Esophagus squamous epithelium (tissue), 5 donors: ENCODE measurements at regions not wholly inside any gene's neighbourhood (a gene's known extent, or its start where the extent isn't known, plus 50 kb on each side); places are given as distances from the start of the nearest gene placed in this dataset.
A peak's percentile ranks its signal among the peaks of the same experiment; 100 is the strongest.

Source experiments
- DNase-seq: peaks from one replicate; lab custom pipeline; 2025; lab: John Stamatoyannopoulos, UW
- H3K27ac ChIP-seq, 4 donors: fragments of 200-600 bp; sonication (generic); one replicate each; pipeline ENCODE4 v1.5.1; 2016 to 2019; ENCODE audit warnings: mild to moderate bottlenecking in 1 of 4
- H3K27me3 ChIP-seq, 4 donors: fragments of 200-600 bp; sonication (generic); 1 replicate in 3 of 4; 2 replicates in 1 of 4; pipeline versions ENCODE4 v1.5.1 to v1.6.0; 2017 to 2021; ENCODE audit warnings: antibody characterized with exemption in 1 of 4
- H3K36me3 ChIP-seq, 3 donors: fragments of 200-600 bp; sonication (generic); one replicate each; pipeline ENCODE4 v1.5.1; 2016 to 2019
- H3K4me1 ChIP-seq, 3 donors: fragments of 200-600 bp; sonication (generic); one replicate each; pipeline ENCODE4 v1.5.1; 2017 to 2019
- H3K4me3 ChIP-seq, 4 donors: fragments of 200-600 bp; sonication (generic); 1 replicate in 3 of 4; 2 replicates in 1 of 4; pipeline ENCODE4 v1.5.1; 2016 to 2019; ENCODE audit warnings: mild to moderate bottlenecking in 2 of 4, moderate library complexity in 1 of 4
- H3K9me3 ChIP-seq, 3 donors: fragments of 200-600 bp; sonication (generic); one replicate each; pipeline ENCODE4 v1.5.1; 2016 to 2019
- POLR2A ChIP-seq, 4 donors: fragments of 450-650 bp; IDR thresholded peaks; one replicate each; pipeline ENCODE4 v1.6.1; 2017; ENCODE audit warnings: antibody characterized with exemption in 4 of 4, mild to moderate bottlenecking in 4 of 4, moderate library complexity in 3 of 4
- WGBS, 2 donors: methylation state at CpG; one replicate each; pipeline ENCODE4 v1.1.5; 2018; 5-methylcytosine and 5-hydroxymethylcytosine counted together
- intact Hi-C: fragments of 100-400 bp; cut with DNase I; formaldehyde crosslinking; loops from one replicate; pipeline ENCODE4 v1.15.0; 2022
- TF ChIP-seq, protein P1 (sequence below), 6 experiments: fragments of 450-650 bp in 4 of 6; fragments of 200-600 bp in 2 of 6; sonication (generic) in 2 of 6; IDR thresholded peaks; one replicate each; pipeline ENCODE4 v1.5.1; 2016 to 2019; ENCODE audit warnings: antibody characterized with exemption in 6 of 6, mild to moderate bottlenecking in 4 of 6, moderate library complexity in 4 of 6
- donor health status: DM: yes; HTN: yes; CAD: no.

DNA sequence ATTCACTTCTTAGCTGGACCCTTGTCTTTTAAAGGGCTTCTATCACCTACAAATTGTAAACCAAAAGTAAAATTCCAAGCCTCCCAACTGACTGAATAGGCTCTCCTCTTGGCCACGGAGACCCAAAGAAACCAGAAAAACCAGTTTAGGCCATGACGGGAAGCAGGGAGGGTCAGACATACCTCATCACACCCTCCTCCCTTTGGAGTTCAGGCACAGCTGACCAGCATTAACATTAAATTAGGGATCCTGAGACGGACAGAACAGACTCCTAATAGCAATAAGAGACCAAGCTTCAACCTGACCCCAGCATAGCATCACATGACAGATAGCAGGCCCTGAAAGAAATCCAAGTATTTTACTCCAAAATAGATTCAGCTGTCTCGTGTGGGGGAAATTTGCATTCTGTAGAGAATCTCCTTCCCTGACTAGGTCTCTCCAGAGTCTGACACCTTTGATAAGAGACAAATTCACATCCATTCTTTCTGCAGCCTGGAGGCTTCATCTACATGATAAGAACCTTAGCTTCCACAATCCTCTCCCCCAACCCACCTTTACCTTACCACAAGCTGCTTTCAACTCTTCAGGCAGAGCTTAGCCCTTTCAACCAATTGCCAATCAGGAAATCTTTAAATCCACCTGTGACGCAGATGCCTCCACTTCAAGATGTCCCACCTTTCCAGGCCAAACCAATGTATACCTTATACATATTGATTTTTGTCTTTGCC is 177.1 kb upstream of the RAB4A start:
- intact Hi-C loops, result no loop called here
- H3K9me3 ChIP-seq, result no peaks in the 10 kb centered on the region
- DNase-seq, result no peak
- 38 to 63% methylated on average over 5 of the region's 5 CpGs for WGBS, 2 donors
- peaks cover 3 to 35% (median 8%) of the 10 kb centered on the region in 3 donors for H3K4me1 ChIP-seq
- TF ChIP-seq POLR2A (IDR thresholded peaks at IDR 0.05), result no peak
- TF ChIP-seq, protein P1, sequence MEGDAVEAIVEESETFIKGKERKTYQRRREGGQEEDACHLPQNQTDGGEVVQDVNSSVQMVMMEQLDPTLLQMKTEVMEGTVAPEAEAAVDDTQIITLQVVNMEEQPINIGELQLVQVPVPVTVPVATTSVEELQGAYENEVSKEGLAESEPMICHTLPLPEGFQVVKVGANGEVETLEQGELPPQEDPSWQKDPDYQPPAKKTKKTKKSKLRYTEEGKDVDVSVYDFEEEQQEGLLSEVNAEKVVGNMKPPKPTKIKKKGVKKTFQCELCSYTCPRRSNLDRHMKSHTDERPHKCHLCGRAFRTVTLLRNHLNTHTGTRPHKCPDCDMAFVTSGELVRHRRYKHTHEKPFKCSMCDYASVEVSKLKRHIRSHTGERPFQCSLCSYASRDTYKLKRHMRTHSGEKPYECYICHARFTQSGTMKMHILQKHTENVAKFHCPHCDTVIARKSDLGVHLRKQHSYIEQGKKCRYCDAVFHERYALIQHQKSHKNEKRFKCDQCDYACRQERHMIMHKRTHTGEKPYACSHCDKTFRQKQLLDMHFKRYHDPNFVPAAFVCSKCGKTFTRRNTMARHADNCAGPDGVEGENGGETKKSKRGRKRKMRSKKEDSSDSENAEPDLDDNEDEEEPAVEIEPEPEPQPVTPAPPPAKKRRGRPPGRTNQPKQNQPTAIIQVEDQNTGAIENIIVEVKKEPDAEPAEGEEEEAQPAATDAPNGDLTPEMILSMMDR (IDR thresholded peaks at IDR 0.05), result no peak
- no peak overlapping the region for H3K4me3 ChIP-seq
- H3K27ac ChIP-seq, result peak overlapping the region in 3 of 4 donors; percentile 52 to 74 (median 61)
- peaks cover 0 to under 1% (median 0%) of the 10 kb centered on the region in 4 donors for H3K27me3 ChIP-seq
- H3K36me3 ChIP-seq, result no peaks in the 10 kb centered on the region

DNA sequence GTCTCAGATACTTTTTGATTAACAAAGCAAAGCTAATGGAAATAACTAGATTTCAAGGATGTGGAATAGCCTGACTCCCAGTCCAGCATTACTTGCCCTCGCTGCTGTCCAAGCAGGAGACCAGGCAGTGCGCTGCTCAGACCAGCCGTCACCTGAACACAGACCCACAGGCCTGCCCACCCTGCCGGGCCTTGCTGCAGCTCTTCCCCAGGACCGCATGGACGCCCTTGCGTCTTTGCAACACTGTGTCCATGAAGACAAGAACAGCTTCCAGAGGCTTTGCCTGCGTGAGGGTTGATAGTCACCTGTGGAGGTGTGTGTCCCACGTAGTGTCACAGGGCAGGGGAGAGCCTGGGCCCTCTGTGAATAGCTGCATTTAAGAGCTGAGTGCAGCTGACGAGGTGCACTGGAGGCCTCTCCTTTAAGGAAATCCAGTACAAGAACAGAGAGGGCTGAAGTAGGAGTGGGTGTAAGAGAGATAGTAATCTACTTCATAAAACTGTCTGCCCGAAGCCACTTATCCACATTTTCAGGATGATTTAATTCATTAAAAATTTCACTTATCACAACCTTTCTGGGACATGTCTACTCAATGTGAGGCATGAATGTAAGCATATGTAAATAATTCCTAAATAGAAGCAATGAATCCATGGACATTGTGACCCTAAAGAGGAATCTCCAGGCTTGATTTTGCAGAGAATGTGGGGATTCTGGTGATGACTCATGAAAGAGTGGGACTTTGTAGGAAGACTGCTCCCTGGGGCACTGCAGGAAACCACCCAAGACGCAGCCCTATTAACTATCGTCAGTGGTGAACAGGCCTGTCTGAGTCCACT is 176.2 kb upstream of the RAB4A start:
- H3K27ac ChIP-seq, result no peak overlapping the region

DNA sequence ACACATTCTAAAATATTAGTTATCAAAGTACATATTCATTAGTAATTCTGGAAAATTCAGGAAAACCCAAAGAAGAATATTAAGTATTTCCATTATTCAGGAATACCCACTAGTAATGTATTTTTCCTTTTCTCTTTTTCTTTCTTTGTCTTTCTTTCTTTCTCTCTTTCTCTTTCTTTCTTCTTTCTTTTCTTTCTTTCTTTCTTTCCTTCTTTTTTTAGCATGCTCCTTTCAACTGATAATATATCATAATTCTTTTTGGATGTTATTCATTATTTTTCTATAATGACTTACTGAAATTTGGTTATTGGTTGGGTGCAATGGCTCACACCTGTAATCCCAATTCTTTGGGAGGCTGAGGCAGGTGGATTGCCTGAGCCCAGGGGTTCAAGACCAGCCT is 175.6 kb upstream of the RAB4A start:
- intact Hi-C loops, result no loop called here
- no peak overlapping the region for H3K27ac ChIP-seq
- no peaks in the 10 kb centered on the region for H3K36me3 ChIP-seq
- no peaks in the 10 kb centered on the region for H3K9me3 ChIP-seq
- H3K4me3 ChIP-seq, result no peak overlapping the region
- no peak for DNase-seq
- TF ChIP-seq, protein P1 (IDR thresholded peaks at IDR 0.05), result no peak
- no peak for TF ChIP-seq POLR2A (IDR thresholded peaks at IDR 0.05)
- H3K4me1 ChIP-seq, result peaks cover 3 to 35% (median 8%) of the 10 kb centered on the region in 3 donors
- no peaks in the 10 kb centered on the region for H3K27me3 ChIP-seq

More for the DNA sequence above, 176.2 kb upstream of the RAB4A start:
- no peaks in the 10 kb centered on the region for H3K27me3 ChIP-seq
- H3K36me3 ChIP-seq, result no peaks in the 10 kb centered on the region
- no peaks in the 10 kb centered on the region for H3K9me3 ChIP-seq
- intact Hi-C loops, result no loop called here
- TF ChIP-seq POLR2A (IDR thresholded peaks at IDR 0.05), result no peak
- TF ChIP-seq, protein P1 (IDR thresholded peaks at IDR 0.05), result no peak
- DNase-seq, result no peak
- 74 to 77% methylated on average over 9 to 11 of the region's 13 CpGs for WGBS, 2 donors
- peaks cover 3 to 35% (median 8%) of the 10 kb centered on the region in 3 donors for H3K4me1 ChIP-seq
- H3K4me3 ChIP-seq, result no peak overlapping the region

DNA sequence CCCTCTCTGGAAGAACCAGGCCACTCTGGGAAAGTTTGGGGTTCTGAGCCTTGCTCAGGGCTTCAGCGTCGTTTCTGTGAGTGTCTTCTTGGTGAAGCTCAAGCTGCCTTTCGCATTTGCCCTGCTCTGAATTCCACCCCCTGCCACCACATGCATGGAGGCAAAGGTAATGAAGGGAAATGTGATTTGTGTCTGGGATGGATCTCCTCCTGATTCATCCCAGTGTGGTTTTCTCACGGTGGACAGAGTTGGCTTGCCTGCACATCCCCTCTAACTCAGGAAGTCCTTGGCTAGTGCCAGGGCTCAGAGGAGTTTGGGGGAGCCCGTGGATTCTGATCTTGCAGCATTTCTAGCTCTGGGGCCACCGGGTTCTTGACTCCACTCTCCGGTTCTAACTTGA is 173.6 kb upstream of the RAB4A start:
- H3K9me3 ChIP-seq, result no peaks in the 10 kb centered on the region
- TF ChIP-seq POLR2A (IDR thresholded peaks at IDR 0.05), result no peak
- TF ChIP-seq, protein P1 (IDR thresholded peaks at IDR 0.05), result no peak
- H3K4me3 ChIP-seq, result no peak overlapping the region
- H3K27me3 ChIP-seq, result no peaks in the 10 kb centered on the region
- peaks cover 3 to 41% (median 8%) of the 10 kb centered on the region in 3 donors for H3K4me1 ChIP-seq
- no peaks in the 10 kb centered on the region for H3K36me3 ChIP-seq
- no peak overlapping the region for H3K27ac ChIP-seq
- DNase-seq, result no peak
- WGBS, 2 donors, result 82 to 89% methylated on average over 7 of the region's 7 CpGs
- intact Hi-C loops, result no loop called here

DNA sequence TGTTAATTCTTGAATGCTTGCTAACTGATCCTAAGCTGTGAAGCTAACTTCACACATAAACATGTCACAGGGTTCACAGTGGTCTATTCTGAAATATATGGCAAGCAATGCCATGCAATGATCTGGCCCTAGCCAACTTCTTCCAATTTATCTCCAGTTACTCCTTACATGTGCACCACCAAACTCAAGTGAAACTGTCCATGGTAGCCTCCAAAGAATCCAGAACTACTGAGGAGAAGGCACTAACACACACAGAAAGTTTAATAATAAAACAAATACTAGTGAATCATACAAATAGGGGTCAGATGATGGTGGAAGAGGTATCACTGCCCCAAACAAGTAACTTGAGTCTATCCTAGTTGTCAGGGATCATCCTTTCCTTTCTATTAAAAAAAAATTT is 172.6 kb upstream of the RAB4A start:
- H3K4me1 ChIP-seq, result peaks cover 0 to 41% (median under 1%) of the 10 kb centered on the region in 3 donors
- TF ChIP-seq, protein P1 (IDR thresholded peaks at IDR 0.05), result no peak
- no peak for TF ChIP-seq POLR2A (IDR thresholded peaks at IDR 0.05)
- no peak overlapping the region for H3K27ac ChIP-seq

More for the DNA sequence above, 172.6 kb upstream of the RAB4A start:
- no peak for DNase-seq
- no peak overlapping the region for H3K4me3 ChIP-seq
- no peaks in the 10 kb centered on the region for H3K36me3 ChIP-seq
- H3K9me3 ChIP-seq, result no peaks in the 10 kb centered on the region
- H3K27me3 ChIP-seq, result no peaks in the 10 kb centered on the region
- intact Hi-C loops, result no loop called here
